Thyroid gland (tissue), 4 donors: ENCODE measurements at regions not wholly inside any gene's neighbourhood (a gene's known extent, or its start where the extent isn't known, plus 50 kb on each side); places are given as distances from the start of the nearest gene placed in this dataset.

ENCODE experiments used
- POLR2A ChIP-seq, 2 donors: fragments of 450-650 bp; IDR thresholded peaks; one replicate each; pipeline ENCODE4 v1.6.1; 2017; ENCODE audit warnings: antibody characterized with exemption in 2 of 2, mild to moderate bottlenecking in 2 of 2, moderate library complexity in 1 of 2
- TF ChIP-seq, protein P1 (sequence below), 6 experiments: fragments of 200-600 bp in 3 of 6; fragments of 450-650 bp in 3 of 6; sonication (generic) in 3 of 6; IDR thresholded peaks; one replicate each; pipeline ENCODE4 v1.5.1; 2016 to 2019; ENCODE audit warnings: antibody characterized with exemption in 6 of 6, mild to moderate bottlenecking in 2 of 6, inconsistent platforms in 1 of 6, moderate library complexity in 1 of 6

- TF ChIP-seq, protein P1, sequence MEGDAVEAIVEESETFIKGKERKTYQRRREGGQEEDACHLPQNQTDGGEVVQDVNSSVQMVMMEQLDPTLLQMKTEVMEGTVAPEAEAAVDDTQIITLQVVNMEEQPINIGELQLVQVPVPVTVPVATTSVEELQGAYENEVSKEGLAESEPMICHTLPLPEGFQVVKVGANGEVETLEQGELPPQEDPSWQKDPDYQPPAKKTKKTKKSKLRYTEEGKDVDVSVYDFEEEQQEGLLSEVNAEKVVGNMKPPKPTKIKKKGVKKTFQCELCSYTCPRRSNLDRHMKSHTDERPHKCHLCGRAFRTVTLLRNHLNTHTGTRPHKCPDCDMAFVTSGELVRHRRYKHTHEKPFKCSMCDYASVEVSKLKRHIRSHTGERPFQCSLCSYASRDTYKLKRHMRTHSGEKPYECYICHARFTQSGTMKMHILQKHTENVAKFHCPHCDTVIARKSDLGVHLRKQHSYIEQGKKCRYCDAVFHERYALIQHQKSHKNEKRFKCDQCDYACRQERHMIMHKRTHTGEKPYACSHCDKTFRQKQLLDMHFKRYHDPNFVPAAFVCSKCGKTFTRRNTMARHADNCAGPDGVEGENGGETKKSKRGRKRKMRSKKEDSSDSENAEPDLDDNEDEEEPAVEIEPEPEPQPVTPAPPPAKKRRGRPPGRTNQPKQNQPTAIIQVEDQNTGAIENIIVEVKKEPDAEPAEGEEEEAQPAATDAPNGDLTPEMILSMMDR (IDR thresholded peaks at IDR 0.05), result no peak
- TF ChIP-seq POLR2A (IDR thresholded peaks at IDR 0.05), result no peak
Observed at GRCh38 chr4:31787701-31788100, 1067.5 kb downstream of the PCDH7 start.
